ENCODE measurements at regions not wholly inside any gene's neighbourhood (a gene's known extent, or its start where the extent isn't known, plus 50 kb on each side); places are given as distances from the start of the nearest gene placed in this dataset.

DNA sequence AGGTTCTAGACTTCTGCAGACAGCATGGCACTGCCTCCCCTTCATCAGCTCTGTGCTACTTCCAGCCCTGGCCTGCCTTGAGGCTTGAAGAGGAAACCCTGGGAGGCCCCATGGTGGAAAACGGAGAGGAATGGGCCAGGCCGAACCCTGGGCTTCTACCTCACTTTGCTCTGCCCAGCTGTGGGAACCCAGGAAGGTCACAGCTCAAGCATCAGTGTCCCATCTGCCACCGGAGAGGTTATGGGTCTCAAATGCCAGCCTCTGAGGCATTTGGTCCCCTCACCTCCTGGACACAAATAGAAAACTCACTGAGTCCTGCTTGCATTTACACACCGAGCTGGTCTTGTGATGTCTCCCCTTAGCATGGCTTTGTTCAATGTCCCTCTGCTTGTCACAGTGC lies 80.1 kb upstream of the ALDH1B1 start:
- no peaks in the 10 kb centered on the region for H3K79me2 ChIP-seq (ENCODE audit: control insufficient read depth in 1 of 2, insufficient read depth in 2 of 2, low read length in 2 of 2)

More for the DNA sequence above, 80.1 kb upstream of the ALDH1B1 start:
- Histone ChIP-seq H2BK15ac (ENCODE audit: low read length) (no peak overlapping the region), H2BK20ac (ENCODE audit: low read length) (no peak overlapping the region), H3K56ac (replicated peaks; ENCODE audit: insufficient read length, low read depth, low read length) (no peak overlapping the region), H3K4me2 (ENCODE audit: insufficient read depth in 1 of 2, low read depth in 2 of 2, low read length in 2 of 2) (no peak overlapping the region), H3K9ac (replicated peaks in 1 of 4; ENCODE audit: extremely low read depth in 1 of 4, low read depth in 3 of 4, low read length in 3 of 4) (no peak overlapping the region), H3K14ac (ENCODE audit: insufficient read length) (no peak overlapping the region), H4K8ac (ENCODE audit: extremely low read depth, insufficient read depth, low read length) (no peak overlapping the region), H4K5ac (ENCODE audit: insufficient read length, low read depth, low read length) (no peak overlapping the region), H3K36me3 (ENCODE audit: control insufficient read depth in 2 of 4, insufficient read depth in 4 of 4, low read length in 3 of 4) (no peaks in the 10 kb centered on the region), H3K27ac (ENCODE audit: low read depth, low read length) (no peak overlapping the region), H2BK5ac (ENCODE audit: low read depth, low read length) (no peak overlapping the region), H4K20me1 (replicated peaks in 1 of 2; ENCODE audit: control insufficient read depth in 1 of 2, insufficient read depth in 2 of 2, low read length in 2 of 2) (no peaks in the 10 kb centered on the region), H4K91ac (replicated peaks; ENCODE audit: insufficient read length, low read length) (no peak overlapping the region), H3K4ac (replicated peaks; ENCODE audit: insufficient read length, low read depth, low read length) (no peak overlapping the region), H3K27me3 (replicated peaks in 1 of 4; ENCODE audit: control insufficient read depth in 3 of 4, extremely low read depth in 1 of 4, insufficient read depth in 3 of 4, low read length in 3 of 4) (no peaks in the 10 kb centered on the region; a peak in 1 of 7 replicates), H3K79me1 (ENCODE audit: low read depth, low read length) (no peaks in the 10 kb centered on the region), H3K9me3 (ENCODE audit: insufficient read depth in 2 of 2, low read depth in 1 of 2, low read length in 1 of 2) (no peaks in the 10 kb centered on the region), H3K23ac (ENCODE audit: insufficient read length) (no peak overlapping the region), H3K4me3 (ENCODE audit: extremely low read depth in 1 of 4, insufficient read depth in 2 of 4, low read depth in 3 of 4, low read length in 4 of 4) (no peak overlapping the region), H2BK120ac (replicated peaks; ENCODE audit: low read depth, low read length) (no peak overlapping the region), H3K23me2 (ENCODE audit: low read depth, low read length) (no peaks in the 10 kb centered on the region), H2AK5ac (ENCODE audit: low read depth, low read length) (no peak overlapping the region), H3K4me1 (replicated peaks in 1 of 4; ENCODE audit: control insufficient read depth in 3 of 4, insufficient read depth in 4 of 4, low read length in 3 of 4) (peaks cover 0 to 8% (median 7%) of the 10 kb centered on the region in 4 experiments; a peak in 5 of 7 replicates), H2AFZ (ENCODE audit: low read length) (no peak overlapping the region), H2BK12ac (ENCODE audit: low read depth, low read length) (no peak overlapping the region), H3K18ac (ENCODE audit: extremely low read depth, low read length) (no peak overlapping the region)
- POLR2A ChIA-PET (ENCODE audit: partially characterized antibody): no interaction called here
- DNase-seq (ENCODE audit: low read depth in 1 of 2, low spot score in 2 of 2) (peak in 1 of 2 experiments; percentile 26), FAIRE-seq (no peak)
- CTCF ChIA-PET (ENCODE audit: partially characterized antibody): interaction anchor here (1.0 kb wide), 1 partner anchor 407 kb away, joined by 3 read pairs; no protein-coding TSS in a partner anchor
- WGBS, 2 experiments (ENCODE audit: extremely low coverage in 1 of 2, insufficient coverage in 1 of 2, insufficient read length in 1 of 2, insufficient replicate concordance in 2 of 2, low coverage in 1 of 2, low lambda C conversion rate in 2 of 2, missing lambda C conversion rate in 1 of 2): 90% methylated on average over 4 of the region's 4 CpGs; no CpG with 5 or more reads in 1 of the 2 experiments
- TF ChIP-seq JUND (IDR thresholded peaks at IDR 0.05; ENCODE audit: low read length) (no peak), TBP (IDR thresholded peaks at IDR 0.05; ENCODE audit: low read depth, low read length) (no peak), CTBP2 (IDR thresholded peaks at IDR 0.05; ENCODE audit: borderline replicate concordance, insufficient read depth, insufficient read length, low read length) (no peak), SAP30 (IDR thresholded peaks at IDR 0.05; ENCODE audit: insufficient read depth, insufficient replicate concordance, low read length) (no peak), BACH1 (IDR thresholded peaks at IDR 0.05; ENCODE audit: low read length) (no peak)

Data from H1 (cell line).